Superior temporal gyrus (tissue), 1 donor: ENCODE measurements at regions not wholly inside any gene's neighbourhood (a gene's known extent, or its start where the extent isn't known, plus 50 kb on each side); places are given as distances from the start of the nearest gene placed in this dataset.

Experiments used
- DNase-seq: peaks from one replicate; pipeline ENCODE4 v3.0.0-alpha.2; 2016; ENCODE audit errors: extremely low spot score

DNA sequence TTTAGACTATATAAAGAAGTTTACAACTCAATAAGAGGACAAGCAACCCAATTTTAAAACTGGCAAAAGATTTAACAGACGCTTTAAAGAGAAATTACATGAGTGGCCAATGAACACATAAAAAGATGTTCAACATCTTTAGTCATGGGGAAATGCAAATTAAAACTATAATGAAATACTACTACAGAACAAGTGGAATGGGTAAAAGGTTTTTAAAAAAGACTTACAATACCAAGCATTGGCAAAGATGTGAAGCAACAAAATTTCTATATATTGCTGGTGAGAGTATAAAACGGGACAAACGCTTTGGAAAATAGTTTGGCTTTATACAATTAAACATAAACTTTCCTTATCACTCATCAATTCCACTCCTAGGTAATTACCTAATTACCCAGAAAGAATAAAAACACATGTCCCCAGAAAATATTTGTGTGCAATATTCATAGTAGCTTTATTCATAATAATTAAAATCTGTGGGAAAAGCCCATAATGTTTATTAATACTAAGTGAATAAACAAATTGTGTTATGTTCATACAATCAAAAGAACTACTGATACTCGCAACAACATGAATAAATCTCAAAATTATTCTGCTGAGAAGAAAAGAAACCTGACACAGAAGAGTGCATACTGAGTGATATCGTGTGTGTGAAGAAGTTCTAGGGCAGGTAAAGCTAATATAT, 76.7 kb upstream of the MYCN start:
- no peak for DNase-seq

DNA sequence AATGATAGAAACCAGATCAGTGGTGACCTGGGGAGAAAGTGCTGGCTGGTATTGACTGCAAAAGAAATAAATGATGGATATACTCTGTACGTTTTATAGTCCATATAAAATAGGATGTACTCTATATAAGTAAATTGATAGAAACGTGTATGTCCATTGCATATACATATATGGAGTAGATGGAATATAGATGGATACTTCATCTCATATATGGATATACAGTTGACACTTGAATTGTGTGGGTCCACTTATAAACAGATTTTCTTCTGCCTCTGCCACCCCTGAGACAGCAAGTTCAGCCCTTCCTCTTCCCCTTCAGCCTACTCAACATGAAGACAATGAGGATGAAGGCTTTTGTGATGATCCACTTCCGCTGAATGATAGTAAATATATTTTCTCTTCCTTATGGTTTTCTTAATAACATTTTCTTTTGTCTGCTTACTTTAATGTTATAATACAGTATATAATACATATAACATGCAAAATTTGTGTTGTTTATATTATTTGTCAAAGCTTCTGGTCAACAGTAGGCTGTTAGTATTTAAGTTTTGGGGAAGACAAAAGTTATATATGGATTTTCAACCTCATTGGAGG, 76.1 kb upstream of the MYCN start:
- DNase-seq: no peak

GRCh38 chr2:15865923-15866322, 74.4 kb upstream of the MYCN start:
- DNase-seq: no peak

- DNase-seq: no peak
These were observed 73.7 kb upstream of the MYCN start for GRCh38 chr2:15866563-15867193.

- DNase-seq: no peak
These were observed 72.9 kb upstream of the MYCN start for GRCh38 chr2:15867194-15868171.

- no peak for DNase-seq
These were observed 72.2 kb upstream of the MYCN start for GRCh38 chr2:15868186-15868585.

DNA sequence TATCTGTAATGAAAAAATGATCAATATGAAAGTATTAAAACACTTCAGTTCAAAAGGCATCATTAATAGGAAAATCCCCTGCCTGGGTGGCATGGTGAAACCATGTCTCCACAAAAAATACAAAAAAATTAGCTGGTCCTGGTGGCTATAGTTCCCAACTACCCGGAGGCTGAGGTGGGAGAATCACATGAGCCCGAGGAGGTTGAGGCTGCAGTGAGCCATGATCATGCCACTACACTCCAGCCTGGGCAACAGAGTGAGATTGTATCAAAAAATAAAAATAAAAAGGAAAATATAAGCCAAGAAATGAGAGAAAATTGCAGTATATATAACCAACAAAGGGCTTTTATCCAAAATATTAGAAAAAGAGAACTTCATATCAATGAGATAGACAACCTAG, 71.6 kb upstream of the MYCN start:
- DNase-seq: no peak

- no peak for DNase-seq
These were observed 71.0 kb upstream of the MYCN start for GRCh38 chr2:15869396-15869795.

DNA sequence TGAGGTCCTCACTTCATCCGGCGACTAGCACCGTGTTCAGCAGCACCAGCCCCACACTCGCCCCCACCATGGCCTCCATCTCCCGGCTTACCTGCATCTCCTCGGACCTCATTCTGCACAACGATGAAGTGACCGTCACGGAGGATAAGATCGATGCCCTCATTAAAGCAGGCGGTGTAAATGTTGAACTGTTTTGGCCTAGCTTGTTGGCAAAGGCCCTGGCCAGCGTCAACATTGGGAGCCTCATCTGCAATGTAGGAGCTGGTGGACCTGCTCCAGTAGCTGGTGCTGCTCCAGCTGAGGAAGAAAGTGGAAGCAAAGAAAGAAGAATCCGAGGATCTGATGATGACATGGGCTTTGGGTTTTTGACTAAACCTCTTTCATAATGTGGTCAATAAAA, 70.5 kb upstream of the MYCN start:
- DNase-seq: no peak

GRCh38 chr2:15870565-15870964, 69.8 kb upstream of the MYCN start:
- no peak for DNase-seq

DNA sequence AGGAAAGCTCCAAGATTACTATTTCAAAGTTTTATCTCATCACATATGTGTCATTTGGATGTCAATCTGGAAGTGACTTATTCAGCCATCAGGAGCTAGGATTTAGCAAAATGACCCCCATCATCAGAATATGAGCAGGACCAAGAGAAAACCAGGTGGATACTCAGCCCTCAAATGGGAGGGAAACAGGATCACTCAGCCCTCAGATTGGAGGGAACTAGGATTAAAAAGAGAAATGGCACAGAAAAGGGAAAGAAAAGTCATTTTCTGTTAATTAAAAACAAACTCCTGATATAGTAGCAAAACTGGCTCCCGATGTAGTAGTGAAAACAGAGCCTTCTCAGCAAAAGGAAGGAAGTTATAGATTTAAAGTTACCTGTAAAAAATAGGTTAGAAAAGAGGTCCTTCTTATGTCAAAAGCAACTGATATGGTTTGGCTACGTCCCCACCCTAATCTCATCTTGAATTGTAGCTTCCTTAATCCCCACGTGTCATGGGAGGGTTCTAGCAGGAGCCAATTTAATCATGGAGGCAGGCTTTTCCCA, 69.0 kb upstream of the MYCN start:
- no peak for DNase-seq

- no peak for DNase-seq
These were observed 67.5 kb upstream of the MYCN start for GRCh38 chr2:15872854-15873253.

GRCh38 chr2:15874321-15874720, 66.0 kb upstream of the MYCN start:
- DNase-seq: no peak

DNA sequence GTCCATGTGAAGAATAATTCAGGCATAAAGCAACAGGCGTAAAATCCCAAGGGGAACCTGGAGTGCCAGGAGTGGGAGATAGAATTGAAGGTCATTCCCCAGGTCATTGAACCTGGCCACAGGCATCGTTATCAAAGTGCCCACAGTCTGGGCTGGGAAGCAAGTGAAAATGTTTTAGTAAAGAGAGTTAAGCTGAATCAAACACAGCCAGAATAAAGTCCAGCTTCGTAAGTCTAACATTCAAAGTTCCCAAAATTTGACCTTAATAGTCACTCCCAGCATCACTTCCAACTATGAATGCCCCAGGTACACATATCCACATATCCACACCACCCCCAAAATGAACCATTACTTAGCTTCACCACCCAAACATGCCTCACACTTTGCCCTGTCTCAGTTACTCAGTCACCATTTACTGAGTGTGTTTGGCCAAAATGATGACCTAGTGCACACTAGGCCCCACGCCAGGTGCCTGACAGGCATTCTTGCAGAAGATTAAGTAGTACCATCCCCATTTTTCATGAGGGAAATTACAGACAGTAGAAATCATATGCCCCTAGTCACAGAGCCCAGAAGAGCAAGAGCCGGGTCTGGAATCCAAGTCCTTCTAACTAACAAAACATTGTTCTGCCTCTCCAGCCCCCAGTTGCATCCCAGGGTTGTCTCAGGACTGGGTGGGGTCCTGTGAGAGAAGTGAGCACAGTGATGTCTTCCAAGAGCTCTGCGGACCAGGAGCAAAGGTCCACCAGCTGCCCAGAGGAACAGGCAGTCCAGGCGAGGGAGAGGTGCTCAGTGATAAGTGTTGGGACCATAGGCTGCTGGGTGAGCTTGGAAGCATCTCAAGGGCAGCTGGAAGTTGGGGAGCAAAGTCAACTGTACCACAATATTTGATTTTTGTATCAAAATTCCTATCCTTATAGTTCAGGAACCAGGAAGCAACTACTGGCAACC, 65.2 kb upstream of the MYCN start:
- no peak for DNase-seq

- no peak for DNase-seq
These were observed 64.2 kb upstream of the MYCN start for GRCh38 chr2:15875969-15876705.

- no peak for DNase-seq
These were observed 59.9 kb upstream of the MYCN start for GRCh38 chr2:15880226-15881119.

- DNase-seq: no peak
These were observed 59.3 kb upstream of the MYCN start for GRCh38 chr2:15881120-15881433.

GRCh38 chr2:15881676-15882075, 58.7 kb upstream of the MYCN start:
- no peak for DNase-seq
